ENCODE measurements at regions not wholly inside any gene's neighbourhood (a gene's known extent, or its start where the extent isn't known, plus 50 kb on each side); places are given as distances from the start of the nearest gene placed in this dataset.

GRCh38 chr5:165665735-165666400 lies 2160.4 kb downstream of the MAT2B start:
- no peak overlapping the region for H3K4me3 ChIP-seq (ENCODE audit: low read length)
- Mint-ChIP-seq H3K4me3 (no peak overlapping the region), H3K27ac (no peak overlapping the region), H3K36me3 (ENCODE audit: low read depth) (no peaks in the 10 kb centered on the region), H3K4me1 (no peaks in the 10 kb centered on the region), H3K27me3 (ENCODE audit: insufficient read depth) (no peaks in the 10 kb centered on the region), H3K9me3 (no peaks in the 10 kb centered on the region)
- no peak overlapping the region for H3K9ac ChIP-seq (ENCODE audit: extremely low read depth, low read length, poor library complexity, severe bottlenecking)
- no peaks in the 10 kb centered on the region for H3K27me3 ChIP-seq (ENCODE audit: control insufficient read depth, insufficient read depth, low read length, poor library complexity, severe bottlenecking)
- WGBS, 2 experiments (ENCODE audit: insufficient coverage in 1 of 2, insufficient read length in 1 of 2) = 99 to 100% methylated on average over 3 of the region's 3 CpGs
- TF ChIP-seq CTCF (conservative IDR thresholded peaks at IDR 0.05) = no peak
- no peaks in the 10 kb centered on the region for H3K4me1 ChIP-seq (ENCODE audit: control insufficient read depth, insufficient read depth, low read length)
- no peaks in the 10 kb centered on the region for H3K9me3 ChIP-seq (ENCODE audit: control insufficient read depth, low read length)
- H3K27ac ChIP-seq (ENCODE audit: low read depth, low read length) = no peak overlapping the region
- no peaks in the 10 kb centered on the region for H3K36me3 ChIP-seq (ENCODE audit: control insufficient read depth, insufficient read depth, low read length)
- DNase-seq = no peak

- H3K4me3 ChIP-seq (ENCODE audit: low read length) = no peak overlapping the region
- no peaks in the 10 kb centered on the region for H3K9me3 ChIP-seq (ENCODE audit: control insufficient read depth, low read length)
- no peak overlapping the region for H3K27ac ChIP-seq (ENCODE audit: low read depth, low read length)
- Mint-ChIP-seq H3K27me3 (ENCODE audit: insufficient read depth) (no peaks in the 10 kb centered on the region), H3K36me3 (ENCODE audit: low read depth) (no peaks in the 10 kb centered on the region), H3K4me1 (no peaks in the 10 kb centered on the region), H3K4me3 (no peak overlapping the region), H3K27ac (no peak overlapping the region), H3K9me3 (no peaks in the 10 kb centered on the region)
- H3K36me3 ChIP-seq (ENCODE audit: control insufficient read depth, insufficient read depth, low read length) = no peaks in the 10 kb centered on the region
- H3K27me3 ChIP-seq (ENCODE audit: control insufficient read depth, insufficient read depth, low read length, poor library complexity, severe bottlenecking) = no peaks in the 10 kb centered on the region
- H3K9ac ChIP-seq (ENCODE audit: extremely low read depth, low read length, poor library complexity, severe bottlenecking) = no peak overlapping the region
- H3K4me1 ChIP-seq (ENCODE audit: control insufficient read depth, insufficient read depth, low read length) = no peaks in the 10 kb centered on the region
- TF ChIP-seq CTCF (conservative IDR thresholded peaks at IDR 0.05) = no peak
- no peak for DNase-seq
These were observed 2168.1 kb downstream of the MAT2B start for GRCh38 chr5:165673499-165673898.

- no peaks in the 10 kb centered on the region for H3K9me3 ChIP-seq (ENCODE audit: control insufficient read depth, low read length)
- 78% methylated on average over 1 of the region's 1 CpG; no CpG with 5 or more reads in 1 of the 2 experiments for WGBS, 2 experiments (ENCODE audit: insufficient coverage in 1 of 2, insufficient read length in 1 of 2)
- H3K27me3 ChIP-seq (ENCODE audit: control insufficient read depth, insufficient read depth, low read length, poor library complexity, severe bottlenecking) = no peaks in the 10 kb centered on the region
- no peaks in the 10 kb centered on the region for H3K4me1 Mint-ChIP-seq
- no peaks in the 10 kb centered on the region for H3K27me3 Mint-ChIP-seq (ENCODE audit: insufficient read depth)
- no peak for TF ChIP-seq CTCF (conservative IDR thresholded peaks at IDR 0.05)
- no peak for DNase-seq
- no peaks in the 10 kb centered on the region for H3K36me3 Mint-ChIP-seq (ENCODE audit: low read depth)
- no peaks in the 10 kb centered on the region for H3K9me3 Mint-ChIP-seq
- no peak overlapping the region for H3K4me3 Mint-ChIP-seq
- H3K36me3 ChIP-seq (ENCODE audit: control insufficient read depth, insufficient read depth, low read length) = no peaks in the 10 kb centered on the region
- no peak overlapping the region for H3K27ac ChIP-seq (ENCODE audit: low read depth, low read length)
- H3K4me3 ChIP-seq (ENCODE audit: low read length) = no peak overlapping the region
- no peak overlapping the region for H3K27ac Mint-ChIP-seq
- no peak overlapping the region for H3K9ac ChIP-seq (ENCODE audit: extremely low read depth, low read length, poor library complexity, severe bottlenecking)
- no peaks in the 10 kb centered on the region for H3K4me1 ChIP-seq (ENCODE audit: control insufficient read depth, insufficient read depth, low read length)
These were observed 2190.4 kb downstream of the MAT2B start for GRCh38 chr5:165695796-165696195.

All from endodermal cell (in vitro differentiated cells).